ENCODE measurements at regions not wholly inside any gene's neighbourhood (a gene's known extent, or its start where the extent isn't known, plus 50 kb on each side); places are given as distances from the start of the nearest gene placed in this dataset.

- DNase-seq, result no peak
These were observed 289.1 kb upstream of the CLNK start for GRCh38 chr4:10973686-10974085.

GRCh38 chr4:10971800-10972401 is 287.3 kb upstream of the CLNK start:
- no peak for DNase-seq

- DNase-seq, result peak; percentile 44
These were observed 280.6 kb upstream of the CLNK start for GRCh38 chr4:10965196-10965595.

GRCh38 chr4:10963958-10964703 is 279.6 kb upstream of the CLNK start:
- DNase-seq, result no peak

GRCh38 chr4:10963241-10963640 is 278.7 kb upstream of the CLNK start:
- no peak for DNase-seq

- no peak for DNase-seq
These were observed 277.7 kb upstream of the CLNK start for GRCh38 chr4:10962246-10962645.

GRCh38 chr4:10960389-10960788 is 275.8 kb upstream of the CLNK start:
- DNase-seq, result no peak

GRCh38 chr4:10959586-10959985 is 275.0 kb upstream of the CLNK start:
- DNase-seq, result no peak

GRCh38 chr4:10958226-10958856 is 273.8 kb upstream of the CLNK start:
- no peak for DNase-seq

GRCh38 chr4:10951306-10951705 is 266.7 kb upstream of the CLNK start:
- DNase-seq, result no peak

- DNase-seq, result no peak
These were observed 264.6 kb upstream of the CLNK start for GRCh38 chr4:10949039-10949733.

- no peak for DNase-seq
These were observed 263.3 kb upstream of the CLNK start for GRCh38 chr4:10947898-10948297.

- no peak for DNase-seq
These were observed 259.8 kb upstream of the CLNK start for GRCh38 chr4:10944321-10944720.

- peak; percentile 6 for DNase-seq
These were observed 257.6 kb upstream of the CLNK start for GRCh38 chr4:10942156-10942555.

GRCh38 chr4:10929818-10930217 is 245.2 kb upstream of the CLNK start:
- DNase-seq, result no peak

GRCh38 chr4:10925996-10926395 is 241.4 kb upstream of the CLNK start:
- no peak for DNase-seq

GRCh38 chr4:10924274-10924673 is 239.7 kb upstream of the CLNK start:
- DNase-seq, result no peak

- DNase-seq, result peak; percentile 13
These were observed 233.0 kb upstream of the CLNK start for GRCh38 chr4:10917566-10917965.

- no peak for DNase-seq
These were observed 213.5 kb upstream of the CLNK start for GRCh38 chr4:10898072-10898471.

- DNase-seq, result no peak
These were observed 212.5 kb upstream of the CLNK start for GRCh38 chr4:10897076-10897475.

- peak; percentile 5 for DNase-seq
These were observed 208.8 kb upstream of the CLNK start for GRCh38 chr4:10893395-10893794.

GRCh38 chr4:10891866-10892265 is 207.3 kb upstream of the CLNK start:
- no peak for DNase-seq

- DNase-seq, result no peak
These were observed 205.3 kb upstream of the CLNK start for GRCh38 chr4:10889819-10890218.

Data from DMS 273 treated with DMSO at 0.1 percent for 48 hours (cell line).